Parathyroid adenoma (tissue), 2 donors: ENCODE measurements at regions not wholly inside any gene's neighbourhood (a gene's known extent, or its start where the extent isn't known, plus 50 kb on each side); places are given as distances from the start of the nearest gene placed in this dataset.

Experiments used
- H2AFZ ChIP-seq: fragments of 300-600 bp; sonication (generic); one replicate; pipeline ENCODE4 v1.7.0; 2017; ENCODE audit warnings: antibody characterized with exemption, mild to moderate bottlenecking
- H3K27ac ChIP-seq: fragments of 300-600 bp; sonication (generic); one replicate; pipeline ENCODE4 v1.7.0; 2017
- H3K27me3 ChIP-seq: fragments of 300-600 bp; sonication (generic); one replicate; pipeline ENCODE4 v1.7.0; 2017; ENCODE audit warnings: low read length; ENCODE audit not compliant: control insufficient read depth, insufficient read depth
- H3K36me3 ChIP-seq: fragments of 300-600 bp; sonication (generic); one replicate; pipeline ENCODE4 v1.7.0; 2017; ENCODE audit warnings: low read length; ENCODE audit not compliant: control insufficient read depth, insufficient read depth
- H3K4me1 ChIP-seq: fragments of 300-600 bp; sonication (generic); one replicate; pipeline ENCODE4 v1.7.0; 2017; ENCODE audit warnings: control low read depth
- H3K4me2 ChIP-seq: fragments of 300-600 bp; sonication (generic); one replicate; pipeline ENCODE4 v1.7.0; 2017; ENCODE audit warnings: low read length
- H3K4me3 ChIP-seq: fragments of 300-600 bp; sonication (generic); one replicate; pipeline ENCODE4 v1.7.0; 2017; ENCODE audit warnings: low read depth, low read length
- H3K79me2 ChIP-seq: fragments of 300-600 bp; sonication (generic); one replicate; pipeline ENCODE4 v1.7.0; 2017; ENCODE audit warnings: control low read depth
- H3K9ac ChIP-seq: fragments of 300-600 bp; sonication (generic); one replicate; pipeline ENCODE4 v1.7.0; 2017; ENCODE audit warnings: mild to moderate bottlenecking
- H3K9me3 ChIP-seq: fragments of 300-600 bp; sonication (generic); one replicate; pipeline ENCODE4 v1.7.0; 2017; ENCODE audit warnings: low read length; ENCODE audit not compliant: control insufficient read depth
- TF ChIP-seq, protein P1 (sequence below): fragments of 300-600 bp; sonication (generic); IDR thresholded peaks from one replicate; pipeline ENCODE4 v1.7.0; 2017; ENCODE audit warnings: antibody characterized with exemption, mild to moderate bottlenecking
- donor health status: primary hyperparathyroidism.

DNA sequence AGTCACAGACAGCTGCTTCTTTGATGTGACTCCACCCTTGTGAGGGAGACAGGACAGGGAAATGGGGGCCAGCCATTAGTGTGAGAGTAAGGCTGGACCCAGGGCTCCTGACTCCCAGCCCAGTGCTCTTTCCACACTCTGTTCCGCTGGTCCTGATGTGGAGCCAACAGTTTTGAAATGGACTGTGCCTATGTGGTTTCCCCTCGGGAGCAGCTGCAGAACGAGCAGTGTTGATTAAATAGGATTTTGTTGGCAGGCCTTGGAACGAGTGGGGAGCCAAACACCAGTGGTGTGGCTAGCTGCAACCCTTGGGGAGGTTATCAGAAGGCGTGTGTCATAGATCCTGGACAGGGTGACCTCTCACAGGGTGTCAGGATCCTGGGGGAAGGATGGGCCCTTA is 66.5 kb upstream of the AMPD3 start:
- H3K27ac ChIP-seq, result peak overlapping the region; percentile 59
- no peaks in the 10 kb centered on the region for H3K27me3 ChIP-seq
- H2AFZ ChIP-seq, result no peak overlapping the region
- no peak overlapping the region for H3K4me2 ChIP-seq
- no peak overlapping the region for H3K9ac ChIP-seq
- no peaks in the 10 kb centered on the region for H3K36me3 ChIP-seq
- no peak overlapping the region for H3K4me3 ChIP-seq
- H3K9me3 ChIP-seq, result no peaks in the 10 kb centered on the region
- H3K79me2 ChIP-seq, result no peaks in the 10 kb centered on the region
- TF ChIP-seq, protein P1, sequence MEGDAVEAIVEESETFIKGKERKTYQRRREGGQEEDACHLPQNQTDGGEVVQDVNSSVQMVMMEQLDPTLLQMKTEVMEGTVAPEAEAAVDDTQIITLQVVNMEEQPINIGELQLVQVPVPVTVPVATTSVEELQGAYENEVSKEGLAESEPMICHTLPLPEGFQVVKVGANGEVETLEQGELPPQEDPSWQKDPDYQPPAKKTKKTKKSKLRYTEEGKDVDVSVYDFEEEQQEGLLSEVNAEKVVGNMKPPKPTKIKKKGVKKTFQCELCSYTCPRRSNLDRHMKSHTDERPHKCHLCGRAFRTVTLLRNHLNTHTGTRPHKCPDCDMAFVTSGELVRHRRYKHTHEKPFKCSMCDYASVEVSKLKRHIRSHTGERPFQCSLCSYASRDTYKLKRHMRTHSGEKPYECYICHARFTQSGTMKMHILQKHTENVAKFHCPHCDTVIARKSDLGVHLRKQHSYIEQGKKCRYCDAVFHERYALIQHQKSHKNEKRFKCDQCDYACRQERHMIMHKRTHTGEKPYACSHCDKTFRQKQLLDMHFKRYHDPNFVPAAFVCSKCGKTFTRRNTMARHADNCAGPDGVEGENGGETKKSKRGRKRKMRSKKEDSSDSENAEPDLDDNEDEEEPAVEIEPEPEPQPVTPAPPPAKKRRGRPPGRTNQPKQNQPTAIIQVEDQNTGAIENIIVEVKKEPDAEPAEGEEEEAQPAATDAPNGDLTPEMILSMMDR, result no peak
- H3K4me1 ChIP-seq, result peaks cover 7% of the 10 kb centered on the region

DNA sequence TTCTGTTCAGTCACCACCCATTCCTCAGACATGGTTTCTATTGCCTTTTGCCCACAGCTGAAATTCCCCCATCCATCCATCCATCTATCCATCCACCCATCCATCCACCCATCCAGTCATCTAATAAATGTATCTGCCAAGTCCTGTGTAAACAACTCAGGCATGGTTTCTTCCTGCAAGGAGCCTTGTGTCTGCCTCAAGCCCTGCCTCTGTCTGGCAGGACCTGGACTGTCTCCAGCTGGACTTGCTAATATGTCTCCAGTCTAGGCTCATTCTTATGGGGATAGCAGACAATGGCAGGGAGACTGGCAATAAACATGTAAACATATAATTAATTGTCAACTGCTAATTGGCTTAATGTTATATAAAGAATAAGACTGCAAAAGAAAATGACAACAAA is 64.7 kb upstream of the AMPD3 start:
- no peaks in the 10 kb centered on the region for H3K9me3 ChIP-seq
- no peak overlapping the region for H2AFZ ChIP-seq
- H3K4me1 ChIP-seq, result peaks cover 7% of the 10 kb centered on the region
- no peak overlapping the region for H3K27ac ChIP-seq
- H3K4me3 ChIP-seq, result no peak overlapping the region
- no peaks in the 10 kb centered on the region for H3K79me2 ChIP-seq
- TF ChIP-seq, protein P1, result no peak
- H3K27me3 ChIP-seq, result no peaks in the 10 kb centered on the region
- H3K4me2 ChIP-seq, result no peak overlapping the region
- H3K9ac ChIP-seq, result no peak overlapping the region
- H3K36me3 ChIP-seq, result no peaks in the 10 kb centered on the region

DNA sequence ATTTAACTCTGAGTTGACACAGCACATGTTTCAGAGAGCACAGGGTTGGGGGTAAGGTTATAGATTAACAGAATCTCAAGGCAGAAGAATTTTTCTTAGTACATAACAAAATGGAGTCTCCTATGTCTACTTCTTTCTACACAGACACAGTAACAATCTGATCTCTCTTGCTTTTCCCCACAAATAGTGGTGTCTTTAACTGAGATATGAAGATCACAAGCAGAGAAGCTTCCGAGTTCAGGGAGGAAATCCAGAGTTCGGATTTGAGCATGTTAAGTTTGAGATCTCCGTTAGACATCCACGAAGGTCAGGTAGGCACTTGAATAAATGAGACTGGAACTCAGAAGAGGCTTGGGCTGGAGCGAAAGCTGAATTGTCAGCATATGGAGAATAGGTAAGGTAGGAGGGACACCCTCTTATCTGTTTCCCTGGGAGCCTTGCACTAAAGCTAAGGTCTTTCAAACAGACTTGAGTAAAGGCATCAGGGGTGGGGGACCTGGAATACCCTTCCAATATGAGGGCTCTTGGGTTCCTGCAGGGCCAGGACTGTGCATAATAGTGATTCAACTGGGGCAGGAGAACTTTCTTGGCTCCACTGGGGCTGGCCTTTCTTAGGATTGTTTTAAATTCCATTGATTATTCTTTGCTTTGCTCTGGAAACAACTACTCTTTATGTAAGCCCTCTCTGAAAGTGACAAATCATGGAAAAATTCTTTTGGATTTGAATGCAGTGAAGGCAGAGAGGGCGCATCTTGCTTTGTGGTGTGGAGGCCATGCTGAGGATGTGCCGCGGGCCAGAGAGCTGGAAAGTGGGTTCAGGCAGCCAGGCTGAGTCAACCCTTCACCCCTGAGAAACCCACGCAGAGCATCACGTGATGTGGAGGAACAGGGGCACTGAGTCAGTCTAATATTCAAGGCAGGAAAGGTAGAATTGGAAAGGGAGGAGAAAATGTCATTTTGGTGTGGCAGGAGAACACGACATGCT is 62.7 kb upstream of the AMPD3 start:
- no peaks in the 10 kb centered on the region for H3K9me3 ChIP-seq
- no peak overlapping the region for H2AFZ ChIP-seq
- no peak overlapping the region for H3K4me3 ChIP-seq
- H3K27ac ChIP-seq, result no peak overlapping the region
- no peaks in the 10 kb centered on the region for H3K36me3 ChIP-seq
- H3K27me3 ChIP-seq, result no peaks in the 10 kb centered on the region
- H3K79me2 ChIP-seq, result no peaks in the 10 kb centered on the region
- no peak overlapping the region for H3K9ac ChIP-seq
- TF ChIP-seq, protein P1, result no peak
- H3K4me2 ChIP-seq, result no peak overlapping the region
- H3K4me1 ChIP-seq, result peaks cover 3% of the 10 kb centered on the region

DNA sequence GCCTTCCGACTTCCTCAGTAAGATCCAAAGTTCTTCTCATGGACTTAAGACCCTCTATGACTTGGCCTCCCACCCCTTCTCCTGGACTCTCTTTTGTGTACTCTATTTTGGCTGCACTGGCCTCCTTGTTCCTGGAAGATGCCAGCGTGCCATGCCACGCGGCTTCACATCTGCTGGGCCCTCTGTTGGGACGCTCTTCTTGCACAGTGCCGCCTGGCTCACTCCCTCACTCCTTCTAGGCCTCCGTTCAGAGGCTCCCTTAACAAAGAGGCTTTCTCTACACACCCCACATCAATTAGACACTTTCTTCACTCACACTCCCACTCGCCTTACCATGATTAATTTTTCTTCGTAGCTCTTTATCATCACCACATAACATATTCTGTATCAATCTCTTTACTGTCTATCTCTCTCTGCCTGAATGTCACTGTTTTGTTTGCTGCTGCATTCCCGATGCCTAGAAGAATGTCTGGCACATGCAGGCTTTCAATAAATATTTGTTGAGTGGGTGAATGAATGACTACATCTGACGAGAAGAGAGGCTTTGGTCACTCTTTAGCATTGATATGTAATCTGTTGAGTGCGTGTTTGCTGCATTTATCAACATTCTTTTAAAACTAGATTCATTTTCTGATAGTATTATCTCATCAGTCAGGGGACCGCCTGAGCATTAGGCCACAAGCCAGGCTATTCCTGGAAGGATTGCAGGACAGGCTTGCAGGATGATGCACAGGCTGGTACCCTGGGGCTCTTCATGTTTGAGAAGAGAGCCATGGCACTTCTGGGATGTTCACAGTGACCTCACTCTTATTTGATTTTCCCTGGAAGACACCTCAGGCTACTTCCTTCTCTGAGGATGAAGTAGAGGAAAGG is 60.6 kb upstream of the AMPD3 start:
- Histone ChIP-seq H3K9ac (no peak overlapping the region), H3K27me3 (no peaks in the 10 kb centered on the region), H3K4me2 (no peak overlapping the region), H3K4me3 (no peak overlapping the region), H3K4me1 (peaks cover 3% of the 10 kb centered on the region), H3K36me3 (no peaks in the 10 kb centered on the region), H3K79me2 (no peaks in the 10 kb centered on the region), H3K27ac (no peak overlapping the region), H3K9me3 (no peaks in the 10 kb centered on the region), H2AFZ (no peak overlapping the region)
- TF ChIP-seq, protein P1, result no peak
